PFSK-1 (cell line): ENCODE measurements at regions not wholly inside any gene's neighbourhood (a gene's known extent, or its start where the extent isn't known, plus 50 kb on each side); places are given as distances from the start of the nearest gene placed in this dataset.

Experiments
- POLR2AphosphoS5 ChIP-seq: IDR thresholded peaks from 2 replicates; pipeline ENCODE4 v1.6.1; 2012; ENCODE audit warnings: low read depth, mild to moderate bottlenecking, control low read depth, low read length, moderate library complexity
- REST ChIP-seq, 2 experiments: IDR thresholded peaks; 2 replicates each; pipeline versions ENCODE4 v1.6.1 to v1.8.0; 2011 to 2012; ENCODE audit warnings: low read depth in 2 of 2, low read length in 2 of 2, control low read depth in 1 of 2, inconsistent platforms in 1 of 2, mild to moderate bottlenecking in 1 of 2, moderate library complexity in 1 of 2; ENCODE audit not compliant: insufficient read depth in 1 of 2
- SIN3A ChIP-seq: IDR thresholded peaks from 2 replicates; pipeline ENCODE4 v1.6.1; 2012; ENCODE audit warnings: mild to moderate bottlenecking, low read length, moderate library complexity, borderline replicate concordance; ENCODE audit not compliant: insufficient read depth
- TAF1 ChIP-seq: IDR thresholded peaks from 2 replicates; pipeline ENCODE4 v1.6.1; 2012; ENCODE audit warnings: low read length, control low read depth, borderline replicate concordance; ENCODE audit not compliant: insufficient read depth

DNA sequence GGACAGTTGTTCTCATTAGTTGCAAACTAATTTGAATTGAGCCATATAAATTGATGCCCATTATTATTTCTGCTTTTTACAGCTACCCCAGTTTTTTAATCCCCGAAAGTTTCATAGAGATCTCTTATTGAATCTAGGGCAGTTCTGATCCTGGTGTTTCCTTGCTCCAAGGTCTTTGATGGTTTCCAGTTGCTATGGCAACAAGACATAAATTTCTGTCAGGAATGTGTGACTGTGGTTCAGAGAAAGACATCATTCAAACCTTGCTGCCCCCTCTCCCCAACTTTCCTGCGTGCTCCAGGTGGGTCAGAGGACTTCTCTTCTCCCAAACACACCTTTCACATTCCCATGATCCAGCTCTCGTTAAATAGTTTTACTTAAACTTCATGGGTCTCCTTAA is 63.4 kb downstream of the TAF11L14 start:
- no peak for TF ChIP-seq SIN3A
- no peak for TF ChIP-seq REST (IDR thresholded peaks at IDR 0.05; ENCODE audit: insufficient read depth in 1 of 2, low read depth in 2 of 2, low read length in 2 of 2)
- no peak for TF ChIP-seq POLR2AphosphoS5
- TF ChIP-seq TAF1, result no peak
